ENCODE measurements at regions not wholly inside any gene's neighbourhood (a gene's known extent, or its start where the extent isn't known, plus 50 kb on each side); places are given as distances from the start of the nearest gene placed in this dataset.

DNA sequence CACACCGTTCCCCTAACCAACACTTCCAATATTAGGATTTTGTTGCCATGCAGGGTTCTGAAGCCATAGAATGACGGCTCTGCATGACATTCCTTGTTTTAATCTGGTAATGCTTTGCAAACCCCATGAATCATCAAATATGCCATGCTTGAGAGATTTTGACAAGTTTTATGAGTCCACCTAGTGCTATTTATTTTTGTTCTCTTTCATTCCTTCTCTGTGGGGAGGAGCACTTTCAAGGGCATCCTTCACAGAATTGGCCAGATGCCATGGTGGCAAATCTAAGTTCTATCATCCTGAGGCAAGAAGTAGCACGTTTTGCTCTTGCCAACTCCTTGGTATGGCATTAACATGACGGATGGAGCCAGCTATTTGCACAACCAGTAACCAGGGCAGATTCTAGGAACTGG, 268.4 kb downstream of the FAM76B start:
- FAIRE-seq (no peak), DNase-seq (ENCODE audit: low read depth, low spot score) (no peak)
- no peak overlapping the region for H3K27ac ChIP-seq (ENCODE audit: insufficient read depth, low read depth, low read length)
- ChIA-PET CTCF (no interaction called here), POLR2A (no interaction called here)
- no peak overlapping the region for H3K4me2 ChIP-seq (ENCODE audit: insufficient read depth, low read length)
- no peak overlapping the region for H2AFZ ChIP-seq (ENCODE audit: low read depth, low read length)
- no peaks in the 10 kb centered on the region for H3K9me3 ChIP-seq (replicated peaks; ENCODE audit: control insufficient read depth, insufficient read depth, low read length)
- no peak for TF ChIP-seq GATA2 (IDR thresholded peaks at IDR 0.05; ENCODE audit: insufficient read depth, insufficient read length, low read depth, low read length)
- no peak for TF ChIP-seq MYC (IDR thresholded peaks at IDR 0.05; ENCODE audit: low read depth, low read length)
- TF ChIP-seq JUN (IDR thresholded peaks at IDR 0.05; ENCODE audit: borderline replicate concordance, insufficient read depth, insufficient read length, low read depth): no peak
- no peak for TF ChIP-seq POLR2AphosphoS5 (IDR thresholded peaks at IDR 0.05; ENCODE audit: insufficient read depth, low read depth, low read length)
- TF ChIP-seq, protein P1, sequence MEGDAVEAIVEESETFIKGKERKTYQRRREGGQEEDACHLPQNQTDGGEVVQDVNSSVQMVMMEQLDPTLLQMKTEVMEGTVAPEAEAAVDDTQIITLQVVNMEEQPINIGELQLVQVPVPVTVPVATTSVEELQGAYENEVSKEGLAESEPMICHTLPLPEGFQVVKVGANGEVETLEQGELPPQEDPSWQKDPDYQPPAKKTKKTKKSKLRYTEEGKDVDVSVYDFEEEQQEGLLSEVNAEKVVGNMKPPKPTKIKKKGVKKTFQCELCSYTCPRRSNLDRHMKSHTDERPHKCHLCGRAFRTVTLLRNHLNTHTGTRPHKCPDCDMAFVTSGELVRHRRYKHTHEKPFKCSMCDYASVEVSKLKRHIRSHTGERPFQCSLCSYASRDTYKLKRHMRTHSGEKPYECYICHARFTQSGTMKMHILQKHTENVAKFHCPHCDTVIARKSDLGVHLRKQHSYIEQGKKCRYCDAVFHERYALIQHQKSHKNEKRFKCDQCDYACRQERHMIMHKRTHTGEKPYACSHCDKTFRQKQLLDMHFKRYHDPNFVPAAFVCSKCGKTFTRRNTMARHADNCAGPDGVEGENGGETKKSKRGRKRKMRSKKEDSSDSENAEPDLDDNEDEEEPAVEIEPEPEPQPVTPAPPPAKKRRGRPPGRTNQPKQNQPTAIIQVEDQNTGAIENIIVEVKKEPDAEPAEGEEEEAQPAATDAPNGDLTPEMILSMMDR (IDR thresholded peaks at IDR 0.05; ENCODE audit: extremely low read depth in 1 of 2, insufficient read depth in 1 of 2, low read depth in 1 of 2, low read length in 2 of 2): no peak
- TF ChIP-seq, protein P2, sequence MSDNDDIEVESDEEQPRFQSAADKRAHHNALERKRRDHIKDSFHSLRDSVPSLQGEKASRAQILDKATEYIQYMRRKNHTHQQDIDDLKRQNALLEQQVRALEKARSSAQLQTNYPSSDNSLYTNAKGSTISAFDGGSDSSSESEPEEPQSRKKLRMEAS (IDR thresholded peaks at IDR 0.05; ENCODE audit: insufficient read depth, insufficient read length): no peak
- TF ChIP-seq FOS (IDR thresholded peaks at IDR 0.05; ENCODE audit: borderline replicate concordance, insufficient read depth, low read length): no peak
- TF ChIP-seq POLR2A (IDR thresholded peaks at IDR 0.05; ENCODE audit: low read depth, low read length): no peak
- TF ChIP-seq EZH2 (IDR thresholded peaks at IDR 0.05; ENCODE audit: borderline replicate concordance, low read depth, low read length, severe bottlenecking): no peak
- H3K27me3 ChIP-seq (ENCODE audit: control insufficient read depth in 2 of 2, insufficient read depth in 2 of 2, low read length in 2 of 2): no peaks in the 10 kb centered on the region
- H4K20me1 ChIP-seq (replicated peaks; ENCODE audit: control insufficient read depth, extremely low read depth, insufficient read depth, low read length): no peaks in the 10 kb centered on the region
- no peak overlapping the region for H3K4me3 ChIP-seq (replicated peaks in 1 of 3; ENCODE audit: insufficient read depth in 1 of 3, low read depth in 1 of 3, low read length in 3 of 3)
- dilution Hi-C loops (cut with MboI; ENCODE audit: extremely low pct_ligation_motif_present, low sequenced_read_pairs): no loop called here
- BruUV-seq (replicated peaks): no TSS peak
- no peaks in the 10 kb centered on the region for H3K9me1 ChIP-seq (replicated peaks; ENCODE audit: control insufficient read depth, extremely low read depth, insufficient read depth, low read length)
- no peaks in the 10 kb centered on the region for H3K4me1 ChIP-seq (ENCODE audit: control insufficient read depth, extremely low read depth, insufficient read depth, low read length)
- H3K79me2 ChIP-seq (ENCODE audit: control insufficient read depth, insufficient read depth, low read length): no peaks in the 10 kb centered on the region
- H3K9ac ChIP-seq (replicated peaks; ENCODE audit: extremely low read depth, insufficient read depth, low read length): no peak overlapping the region
- intact Hi-C loops (cut with micrococcal nuclease): no loop called here
- no peaks in the 10 kb centered on the region for H3K36me3 ChIP-seq (ENCODE audit: control insufficient read depth in 2 of 2, extremely low read depth in 1 of 2, insufficient read depth in 2 of 2, low read length in 2 of 2)

Data from endothelial cell of umbilical vein (primary cell).